ENCODE measurements at regions not wholly inside any gene's neighbourhood (a gene's known extent, or its start where the extent isn't known, plus 50 kb on each side); places are given as distances from the start of the nearest gene placed in this dataset.

DNA sequence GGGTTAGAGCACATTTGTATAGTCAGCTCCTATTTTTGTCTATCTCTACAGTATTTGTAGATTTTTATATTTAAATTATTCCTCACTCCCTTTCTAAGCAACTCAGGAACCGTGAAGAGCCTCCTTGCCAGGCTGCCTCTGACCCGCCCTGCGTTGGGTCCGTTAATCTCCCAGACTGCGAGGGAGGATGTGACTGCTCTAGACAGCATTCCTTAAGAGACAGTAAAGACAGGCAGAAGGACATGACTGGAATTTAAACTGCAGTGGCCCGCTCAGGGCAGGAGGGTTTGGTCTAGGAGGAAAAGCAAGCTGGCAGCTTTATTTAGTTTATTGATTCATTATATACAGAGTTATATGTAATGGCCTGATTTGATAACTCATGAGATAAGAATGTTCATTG is 413.7 kb downstream of the TMEM135 start:
- TF ChIP-seq POLR2AphosphoS5 (IDR thresholded peaks at IDR 0.05; ENCODE audit: low read depth, low read length) (no peak), POLR2A (IDR thresholded peaks at IDR 0.05; ENCODE audit: low read depth, low read length) (no peak), TAF1 (IDR thresholded peaks at IDR 0.05; ENCODE audit: low read depth, low read length) (no peak)
